ENCODE measurements at regions not wholly inside any gene's neighbourhood (a gene's known extent, or its start where the extent isn't known, plus 50 kb on each side); places are given as distances from the start of the nearest gene placed in this dataset.

DNA sequence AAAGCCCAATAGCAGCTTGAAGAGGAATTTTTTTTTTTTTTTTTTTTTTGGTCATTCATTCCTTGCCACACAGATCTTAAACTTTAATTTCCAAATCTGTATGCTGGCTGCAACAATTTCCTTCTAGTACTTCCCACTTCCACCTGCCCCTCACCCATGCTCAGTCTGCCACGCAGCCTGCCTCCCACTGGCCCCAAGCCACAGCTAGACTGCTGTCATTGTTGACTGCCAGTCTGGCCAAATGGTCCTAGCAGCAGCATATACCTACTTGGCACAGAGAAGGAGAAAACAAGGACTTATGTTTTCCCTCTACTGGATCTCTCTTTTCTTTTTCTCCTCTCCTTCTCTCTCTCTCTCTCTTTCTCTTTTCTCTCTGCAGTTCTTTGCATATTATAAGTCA lies 118.3 kb upstream of the HEY2 start:
- TF ChIP-seq, protein P1, sequence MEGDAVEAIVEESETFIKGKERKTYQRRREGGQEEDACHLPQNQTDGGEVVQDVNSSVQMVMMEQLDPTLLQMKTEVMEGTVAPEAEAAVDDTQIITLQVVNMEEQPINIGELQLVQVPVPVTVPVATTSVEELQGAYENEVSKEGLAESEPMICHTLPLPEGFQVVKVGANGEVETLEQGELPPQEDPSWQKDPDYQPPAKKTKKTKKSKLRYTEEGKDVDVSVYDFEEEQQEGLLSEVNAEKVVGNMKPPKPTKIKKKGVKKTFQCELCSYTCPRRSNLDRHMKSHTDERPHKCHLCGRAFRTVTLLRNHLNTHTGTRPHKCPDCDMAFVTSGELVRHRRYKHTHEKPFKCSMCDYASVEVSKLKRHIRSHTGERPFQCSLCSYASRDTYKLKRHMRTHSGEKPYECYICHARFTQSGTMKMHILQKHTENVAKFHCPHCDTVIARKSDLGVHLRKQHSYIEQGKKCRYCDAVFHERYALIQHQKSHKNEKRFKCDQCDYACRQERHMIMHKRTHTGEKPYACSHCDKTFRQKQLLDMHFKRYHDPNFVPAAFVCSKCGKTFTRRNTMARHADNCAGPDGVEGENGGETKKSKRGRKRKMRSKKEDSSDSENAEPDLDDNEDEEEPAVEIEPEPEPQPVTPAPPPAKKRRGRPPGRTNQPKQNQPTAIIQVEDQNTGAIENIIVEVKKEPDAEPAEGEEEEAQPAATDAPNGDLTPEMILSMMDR (IDR thresholded peaks at IDR 0.05 in 4 of 5, conservative IDR thresholded peaks at IDR 0.05 in 1 of 5) = no peak
- TF ChIP-seq POLR2A (IDR thresholded peaks at IDR 0.05) = no peak
